ENCODE measurements at regions not wholly inside any gene's neighbourhood (a gene's known extent, or its start where the extent isn't known, plus 50 kb on each side); places are given as distances from the start of the nearest gene placed in this dataset.

DNA sequence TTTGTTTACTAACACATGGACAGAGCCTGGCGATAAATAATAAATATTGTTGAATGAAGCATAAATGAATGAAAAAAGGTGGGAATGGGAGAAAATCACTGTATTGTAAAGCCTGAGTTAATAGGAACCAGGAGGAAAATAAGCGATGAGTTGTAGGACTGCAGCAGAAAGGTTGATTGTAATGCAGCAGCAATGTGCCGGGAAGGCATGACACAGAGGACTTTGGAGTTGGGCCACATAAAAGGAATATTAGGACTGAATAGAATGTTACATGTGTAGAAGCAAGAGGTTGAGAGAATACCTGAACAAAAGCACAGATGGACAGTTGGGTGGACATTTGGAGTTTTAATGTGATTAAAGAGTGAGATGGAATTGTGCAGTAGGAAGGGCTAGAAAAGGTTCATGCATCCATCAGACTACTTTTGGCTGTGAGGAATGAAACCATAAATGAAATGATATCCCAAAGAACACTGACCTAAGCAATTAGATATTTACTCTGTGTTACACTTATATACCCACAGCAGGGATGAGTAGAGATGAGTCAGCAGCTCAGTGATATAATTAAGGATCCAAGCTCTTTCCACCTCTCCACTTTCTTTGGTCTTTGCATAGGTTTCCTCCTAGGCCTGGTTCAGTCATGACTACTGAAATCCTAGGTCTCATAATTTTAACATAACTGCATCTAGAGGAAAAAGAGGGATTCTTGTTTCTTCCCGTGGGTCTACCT lies 55.4 kb downstream of the CCER1 start:
- H3K4me3 ChIP-seq = no peak overlapping the region
- TF ChIP-seq FOXP2 (optimal IDR thresholded peaks at IDR 0.05; ENCODE audit: control extremely low read depth, extremely low read length, insufficient read depth) (no peak), EZH2 (IDR thresholded peaks at IDR 0.05) (no peak), POLR2AphosphoS5 (IDR thresholded peaks at IDR 0.05; ENCODE audit: borderline replicate concordance, low read depth, low read length) (no peak)

DNA sequence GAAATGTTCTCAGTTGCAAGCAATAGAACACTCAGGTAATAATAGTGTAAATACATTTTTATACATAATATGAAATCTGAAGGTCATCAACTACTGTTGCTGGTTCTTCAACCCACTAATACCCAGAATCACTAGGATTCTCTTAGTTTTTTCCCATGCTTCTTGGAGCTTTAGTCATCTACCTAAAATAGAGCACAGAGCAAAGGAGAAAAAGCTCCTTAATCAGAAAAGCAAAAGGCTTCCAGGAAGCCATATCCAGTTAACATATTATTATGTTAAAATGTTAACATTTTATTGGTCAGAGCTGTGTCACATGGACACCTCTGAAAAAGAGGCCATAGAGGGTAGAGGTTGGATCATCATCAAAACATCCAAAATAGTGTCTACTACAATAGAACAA lies 57.0 kb downstream of the CCER1 start:
- H3K9ac ChIP-seq (ENCODE audit: insufficient read length) = no peak overlapping the region
- no peak overlapping the region for H3K27ac ChIP-seq
- no peaks in the 10 kb centered on the region for H3K9me3 ChIP-seq (ENCODE audit: low read depth, low read length)
- no peak overlapping the region for H3K4me3 ChIP-seq
- no peak for DNase-seq (ENCODE audit: low read depth, low spot score)
- H3K36me3 ChIP-seq (ENCODE audit: insufficient read depth, low read length) = no peaks in the 10 kb centered on the region
- TF ChIP-seq EZH2 (IDR thresholded peaks at IDR 0.05) (no peak), FOXP2 (optimal IDR thresholded peaks at IDR 0.05; ENCODE audit: control extremely low read depth, extremely low read length, insufficient read depth) (no peak), POLR2AphosphoS5 (IDR thresholded peaks at IDR 0.05; ENCODE audit: borderline replicate concordance, low read depth, low read length) (no peak)

More for the DNA sequence above, 55.4 kb downstream of the CCER1 start:
- no peaks in the 10 kb centered on the region for H3K9me3 ChIP-seq (ENCODE audit: low read depth, low read length)
- DNase-seq (ENCODE audit: low read depth, low spot score) = no peak
- H3K36me3 ChIP-seq (ENCODE audit: insufficient read depth, low read length) = no peaks in the 10 kb centered on the region
- H3K27ac ChIP-seq = no peak overlapping the region
- no peak overlapping the region for H3K9ac ChIP-seq (ENCODE audit: insufficient read length)

DNA sequence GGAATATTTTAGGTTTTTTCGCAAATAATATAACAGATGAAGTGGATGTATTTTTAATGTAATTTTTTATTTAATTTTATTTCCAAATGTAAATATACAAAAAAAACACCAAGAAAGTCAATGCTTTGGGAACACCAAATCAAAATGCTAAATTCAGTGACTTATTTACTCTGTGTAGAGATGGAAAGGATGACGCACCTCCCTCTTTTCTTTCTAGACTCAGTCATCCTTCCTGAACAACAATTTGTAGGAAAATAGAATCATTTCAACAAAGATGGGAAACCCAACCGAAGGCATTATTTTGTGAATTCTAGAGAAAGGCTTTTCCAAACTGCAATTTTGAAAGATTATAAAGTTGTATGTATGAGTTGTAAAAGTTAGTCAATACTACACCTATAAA lies 57.7 kb downstream of the CCER1 start:
- TF ChIP-seq FOXP2 (optimal IDR thresholded peaks at IDR 0.05; ENCODE audit: control extremely low read depth, extremely low read length, insufficient read depth) = no peak
- TF ChIP-seq POLR2AphosphoS5 (IDR thresholded peaks at IDR 0.05; ENCODE audit: borderline replicate concordance, low read depth, low read length) = no peak
- TF ChIP-seq EZH2 (IDR thresholded peaks at IDR 0.05) = no peak
- H3K9me3 ChIP-seq (ENCODE audit: low read depth, low read length) = no peaks in the 10 kb centered on the region
- H3K9ac ChIP-seq (ENCODE audit: insufficient read length) = no peak overlapping the region
- DNase-seq (ENCODE audit: low read depth, low spot score) = no peak
- no peak overlapping the region for H3K4me3 ChIP-seq
- H3K36me3 ChIP-seq (ENCODE audit: insufficient read depth, low read length) = no peaks in the 10 kb centered on the region
- H3K27ac ChIP-seq = no peak overlapping the region

DNA sequence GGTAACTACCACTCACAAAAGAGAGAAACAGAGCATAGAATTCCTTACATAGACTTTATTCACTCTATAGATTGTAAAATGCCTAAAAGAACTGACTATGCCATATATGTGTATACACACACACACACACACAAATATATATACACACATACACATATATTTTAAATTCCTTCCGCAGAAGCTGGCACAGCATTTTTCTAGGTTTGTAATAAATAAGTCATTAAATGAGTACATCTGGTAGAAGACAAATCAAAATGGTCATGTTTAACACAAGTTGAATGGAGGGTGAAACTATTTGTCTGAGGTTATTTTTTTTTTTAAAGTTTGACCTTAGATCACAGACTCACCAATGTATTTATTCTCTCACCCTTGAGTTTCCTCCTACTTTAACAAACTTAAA lies 58.2 kb downstream of the CCER1 start:
- no peaks in the 10 kb centered on the region for H3K36me3 ChIP-seq (ENCODE audit: insufficient read depth, low read length)
- H3K9ac ChIP-seq (ENCODE audit: insufficient read length) = no peak overlapping the region
- no peak overlapping the region for H3K27ac ChIP-seq
- no peak overlapping the region for H3K4me3 ChIP-seq
- no peak for TF ChIP-seq POLR2AphosphoS5 (IDR thresholded peaks at IDR 0.05; ENCODE audit: borderline replicate concordance, low read depth, low read length)
- TF ChIP-seq EZH2 (IDR thresholded peaks at IDR 0.05) = no peak
- TF ChIP-seq FOXP2 (optimal IDR thresholded peaks at IDR 0.05; ENCODE audit: control extremely low read depth, extremely low read length, insufficient read depth) = no peak
- DNase-seq (ENCODE audit: low read depth, low spot score) = no peak
- H3K9me3 ChIP-seq (ENCODE audit: low read depth, low read length) = no peaks in the 10 kb centered on the region

DNA sequence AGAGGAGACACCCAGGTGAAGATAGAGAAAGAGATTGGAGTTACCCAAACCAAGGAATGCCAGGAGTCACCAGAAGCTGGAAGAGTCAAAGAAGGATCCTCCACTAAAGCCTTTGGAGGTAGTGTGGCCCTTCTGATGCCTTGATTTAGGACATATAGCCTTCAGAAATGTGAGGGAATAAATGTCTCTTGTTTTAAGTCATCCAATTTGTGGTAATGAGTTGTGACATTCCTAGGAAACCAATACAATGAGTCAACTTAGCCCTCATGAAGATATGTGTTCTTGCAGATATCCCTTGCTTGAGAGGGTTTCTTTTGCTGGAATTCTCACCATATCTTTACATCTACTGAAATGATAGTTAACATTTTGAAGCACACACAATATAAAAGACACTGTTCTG lies 58.8 kb downstream of the CCER1 start:
- TF ChIP-seq POLR2AphosphoS5 (IDR thresholded peaks at IDR 0.05; ENCODE audit: borderline replicate concordance, low read depth, low read length) (no peak), EZH2 (IDR thresholded peaks at IDR 0.05) (no peak), FOXP2 (optimal IDR thresholded peaks at IDR 0.05; ENCODE audit: control extremely low read depth, extremely low read length, insufficient read depth) (no peak)
- H3K27ac ChIP-seq = no peak overlapping the region
- DNase-seq (ENCODE audit: low read depth, low spot score) = no peak

DNA sequence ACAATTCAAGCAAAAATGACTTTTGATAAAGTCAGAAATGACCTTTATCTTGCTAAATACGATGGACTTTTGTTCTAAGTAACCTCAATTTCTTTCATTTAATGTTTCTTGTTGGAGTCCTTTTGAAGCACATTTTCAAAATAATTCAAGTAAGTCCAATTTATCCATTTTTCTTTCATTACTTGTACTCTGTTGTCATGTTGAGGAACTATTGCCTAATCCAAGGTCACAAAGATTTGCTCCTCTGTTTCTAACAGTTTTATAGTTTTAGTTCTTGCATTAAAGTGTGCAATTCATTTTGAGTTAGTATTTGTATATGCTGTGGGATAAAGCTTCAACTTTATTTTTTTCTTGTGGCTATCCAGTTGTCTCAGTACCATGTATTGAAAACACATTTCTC lies 66.7 kb downstream of the CCER1 start:
- TF ChIP-seq EZH2 (IDR thresholded peaks at IDR 0.05) = no peak
- TF ChIP-seq FOXP2 (optimal IDR thresholded peaks at IDR 0.05; ENCODE audit: control extremely low read depth, extremely low read length, insufficient read depth) = no peak
- no peak for TF ChIP-seq POLR2AphosphoS5 (IDR thresholded peaks at IDR 0.05; ENCODE audit: borderline replicate concordance, low read depth, low read length)
- H3K27ac ChIP-seq = no peak overlapping the region
- H3K9me3 ChIP-seq (ENCODE audit: low read depth, low read length) = no peaks in the 10 kb centered on the region
- no peak overlapping the region for H3K4me3 ChIP-seq
- no peak overlapping the region for H3K9ac ChIP-seq (ENCODE audit: insufficient read length)
- no peaks in the 10 kb centered on the region for H3K36me3 ChIP-seq (ENCODE audit: insufficient read depth, low read length)
- no peak for DNase-seq (ENCODE audit: low read depth, low spot score)

More for the DNA sequence above, 58.8 kb downstream of the CCER1 start:
- no peaks in the 10 kb centered on the region for H3K36me3 ChIP-seq (ENCODE audit: insufficient read depth, low read length)
- no peak overlapping the region for H3K9ac ChIP-seq (ENCODE audit: insufficient read length)
- H3K4me3 ChIP-seq = no peak overlapping the region
- H3K9me3 ChIP-seq (ENCODE audit: low read depth, low read length) = no peaks in the 10 kb centered on the region

DNA sequence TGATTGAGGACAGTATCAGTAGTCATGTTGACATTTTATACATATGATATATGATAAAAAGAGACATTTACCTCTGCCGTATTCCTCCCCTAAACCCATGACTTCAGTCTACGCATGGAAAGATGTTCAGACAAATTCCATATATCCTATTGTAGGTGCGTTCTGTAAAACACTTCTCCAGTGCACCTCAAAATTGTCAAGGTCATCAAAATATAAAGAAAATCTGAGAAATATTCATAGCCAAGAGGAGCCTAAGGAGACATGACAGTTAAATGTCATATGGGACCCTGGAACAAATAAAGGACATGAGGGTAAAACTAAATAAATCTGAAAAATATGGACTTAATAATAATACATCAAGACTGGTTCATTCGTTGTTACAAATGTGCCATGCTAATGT lies 71.5 kb downstream of the CCER1 start:
- Histone ChIP-seq H3K4me3 (no peak overlapping the region), H3K9ac (ENCODE audit: insufficient read length) (no peak overlapping the region), H3K27ac (no peak overlapping the region), H3K36me3 (ENCODE audit: insufficient read depth, low read length) (no peaks in the 10 kb centered on the region), H3K9me3 (ENCODE audit: low read depth, low read length) (no peaks in the 10 kb centered on the region)
- TF ChIP-seq FOXP2 (optimal IDR thresholded peaks at IDR 0.05; ENCODE audit: control extremely low read depth, extremely low read length, insufficient read depth) = no peak
- no peak for TF ChIP-seq POLR2AphosphoS5 (IDR thresholded peaks at IDR 0.05; ENCODE audit: borderline replicate concordance, low read depth, low read length)
- no peak for TF ChIP-seq EZH2 (IDR thresholded peaks at IDR 0.05)
- DNase-seq (ENCODE audit: low read depth, low spot score) = no peak

DNA sequence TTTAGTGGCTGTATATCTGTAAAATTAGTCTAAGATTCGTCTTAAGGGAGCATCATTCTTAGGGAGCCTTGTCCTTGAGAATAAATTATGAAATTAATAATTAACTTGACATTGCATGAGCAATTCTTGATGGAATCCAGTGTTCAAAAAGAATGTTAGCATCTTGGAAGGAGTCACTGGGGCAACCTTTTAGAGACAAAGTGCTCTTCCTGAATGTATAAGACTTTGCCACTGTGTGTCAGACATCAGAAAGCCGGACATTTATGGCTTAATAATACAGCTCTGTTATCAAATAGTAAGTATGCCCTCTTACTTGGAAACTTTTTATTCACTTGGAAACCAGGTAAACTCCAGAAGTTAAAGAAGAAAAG lies 83.3 kb downstream of the CCER1 start:
- TF ChIP-seq EZH2 (IDR thresholded peaks at IDR 0.05) = no peak
- no peak for TF ChIP-seq POLR2AphosphoS5 (IDR thresholded peaks at IDR 0.05; ENCODE audit: borderline replicate concordance, low read depth, low read length)
- no peak for TF ChIP-seq FOXP2 (optimal IDR thresholded peaks at IDR 0.05; ENCODE audit: control extremely low read depth, extremely low read length, insufficient read depth)
- no peaks in the 10 kb centered on the region for H3K9me3 ChIP-seq (ENCODE audit: low read depth, low read length)
- H3K36me3 ChIP-seq (ENCODE audit: insufficient read depth, low read length) = no peaks in the 10 kb centered on the region
- no peak overlapping the region for H3K9ac ChIP-seq (ENCODE audit: insufficient read length)
- H3K27ac ChIP-seq = no peak overlapping the region
- DNase-seq (ENCODE audit: low read depth, low spot score) = no peak
- no peak overlapping the region for H3K4me3 ChIP-seq
